HFFc6 (cell line): ENCODE measurements at regions not wholly inside any gene's neighbourhood (a gene's known extent, or its start where the extent isn't known, plus 50 kb on each side); places are given as distances from the start of the nearest gene placed in this dataset.

ENCODE experiments used
- DNase-seq: peaks from one replicate; pipeline ENCODE4 v3.0.0-alpha.2; 2018
- H3K27ac Mint-ChIP-seq: 2 replicates; pipeline ENCODE4 v1.8.0; 2020; ENCODE audit warnings: mild to moderate bottlenecking, mixed read lengths
- H3K27me3 Mint-ChIP-seq: 2 replicates; pipeline ENCODE4 v1.8.0; 2021; ENCODE audit warnings: mild to moderate bottlenecking, moderate library complexity, mixed read lengths; ENCODE audit not compliant: insufficient read depth
- H3K36me3 Mint-ChIP-seq: 2 replicates; pipeline ENCODE4 v1.8.0; 2021; ENCODE audit warnings: low read depth, mixed read lengths
- H3K4me1 Mint-ChIP-seq: 2 replicates; pipeline ENCODE4 v1.8.0; 2020; ENCODE audit warnings: low read depth, mixed read lengths
- H3K4me3 Mint-ChIP-seq: 2 replicates; pipeline ENCODE4 v1.8.0; 2020; ENCODE audit warnings: mild to moderate bottlenecking, moderate library complexity, mixed read lengths
- H3K9me3 Mint-ChIP-seq: 2 replicates; pipeline ENCODE4 v1.8.0; 2020; ENCODE audit warnings: mild to moderate bottlenecking, mixed read lengths
- TF ChIP-seq, protein P1 (sequence below): fragments of 200-600 bp; sonication (generic); IDR thresholded peaks from 2 replicates; pipeline ENCODE4 v1.5.0; 2021; ENCODE audit warnings: antibody characterized with exemption, mild to moderate bottlenecking

DNA sequence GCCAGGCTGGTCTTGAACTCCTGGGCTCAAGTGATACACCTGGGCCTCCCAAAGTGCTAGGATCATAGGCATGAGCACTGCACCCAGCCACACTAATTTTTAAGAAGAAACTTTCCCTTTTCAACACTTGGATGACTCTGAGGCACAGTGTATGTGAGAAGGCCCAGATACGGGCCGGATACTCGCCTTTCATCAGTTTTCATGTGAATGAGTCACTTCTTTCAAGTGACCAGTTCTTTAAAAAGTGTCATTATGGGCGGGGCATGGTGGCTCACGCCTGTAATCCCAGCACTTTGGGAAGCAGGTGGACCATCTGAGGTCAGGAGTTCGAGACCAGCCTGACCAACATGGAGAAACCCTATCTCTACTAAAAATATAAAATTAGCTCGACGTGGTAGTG, 120.8 kb downstream of the CTTN start:
- no peak for DNase-seq
- Mint-ChIP-seq H3K9me3 (no peaks in the 10 kb centered on the region; the same call in 1 of the 2 replicates), H3K36me3 (no peaks in the 10 kb centered on the region), H3K27ac (no peak overlapping the region), H3K27me3 (peaks cover 21% of the 10 kb centered on the region), H3K4me3 (no peak overlapping the region), H3K4me1 (0 out of 2 replicates have a peak, but pooled peaks cover 7% of the 10 kb centered on the region)
- TF ChIP-seq, protein P1, sequence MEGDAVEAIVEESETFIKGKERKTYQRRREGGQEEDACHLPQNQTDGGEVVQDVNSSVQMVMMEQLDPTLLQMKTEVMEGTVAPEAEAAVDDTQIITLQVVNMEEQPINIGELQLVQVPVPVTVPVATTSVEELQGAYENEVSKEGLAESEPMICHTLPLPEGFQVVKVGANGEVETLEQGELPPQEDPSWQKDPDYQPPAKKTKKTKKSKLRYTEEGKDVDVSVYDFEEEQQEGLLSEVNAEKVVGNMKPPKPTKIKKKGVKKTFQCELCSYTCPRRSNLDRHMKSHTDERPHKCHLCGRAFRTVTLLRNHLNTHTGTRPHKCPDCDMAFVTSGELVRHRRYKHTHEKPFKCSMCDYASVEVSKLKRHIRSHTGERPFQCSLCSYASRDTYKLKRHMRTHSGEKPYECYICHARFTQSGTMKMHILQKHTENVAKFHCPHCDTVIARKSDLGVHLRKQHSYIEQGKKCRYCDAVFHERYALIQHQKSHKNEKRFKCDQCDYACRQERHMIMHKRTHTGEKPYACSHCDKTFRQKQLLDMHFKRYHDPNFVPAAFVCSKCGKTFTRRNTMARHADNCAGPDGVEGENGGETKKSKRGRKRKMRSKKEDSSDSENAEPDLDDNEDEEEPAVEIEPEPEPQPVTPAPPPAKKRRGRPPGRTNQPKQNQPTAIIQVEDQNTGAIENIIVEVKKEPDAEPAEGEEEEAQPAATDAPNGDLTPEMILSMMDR, result no peak

DNA sequence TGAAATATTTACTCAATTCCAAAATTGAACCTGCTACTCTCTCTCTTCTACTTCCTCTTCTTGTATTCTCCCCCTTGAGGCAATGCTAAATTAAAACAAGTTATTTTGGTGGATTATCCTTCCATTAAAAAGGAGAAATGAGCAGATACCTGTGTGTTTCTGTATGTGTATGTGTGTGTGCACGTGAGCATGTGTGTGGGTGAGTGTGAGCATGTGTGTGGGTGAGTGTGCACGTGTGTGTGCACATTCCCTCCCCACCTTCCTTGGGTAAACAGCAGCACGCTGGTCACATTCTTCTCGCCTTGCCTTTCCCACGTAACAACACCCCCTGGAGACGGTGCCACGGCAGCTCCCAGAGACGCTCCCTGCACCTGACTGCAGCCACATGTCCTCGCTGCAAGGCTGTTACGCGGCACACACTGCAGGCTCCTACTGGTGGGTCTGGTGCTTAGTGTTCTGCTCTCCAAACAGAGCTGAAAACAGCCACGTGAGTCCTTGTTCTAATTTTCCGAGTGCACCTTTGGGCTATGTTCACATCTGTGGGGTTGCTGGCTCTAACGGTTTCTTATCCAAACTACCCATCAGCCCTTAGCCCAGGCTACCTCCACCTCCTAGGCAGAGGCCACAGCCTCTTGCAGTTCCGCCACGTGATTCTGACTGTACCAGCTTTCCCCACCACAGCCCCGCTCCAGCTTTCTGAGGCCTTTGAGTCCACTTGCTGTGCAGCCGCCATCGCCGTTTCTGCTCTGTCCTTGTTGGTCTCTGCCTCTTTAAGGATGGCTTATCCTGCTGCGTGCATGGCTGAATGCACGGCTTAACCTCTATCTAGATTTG, 123.4 kb downstream of the CTTN start:
- Mint-ChIP-seq H3K9me3 (no peaks in the 10 kb centered on the region; the same call in 1 of the 2 replicates), H3K4me1 (0 out of 2 replicates have a peak, but pooled peaks cover 7% of the 10 kb centered on the region), H3K27ac (no peak overlapping the region), H3K36me3 (no peaks in the 10 kb centered on the region), H3K27me3 (peaks cover 18% of the 10 kb centered on the region), H3K4me3 (no peak overlapping the region)
- DNase-seq, result no peak
- TF ChIP-seq, protein P1, result no peak

DNA sequence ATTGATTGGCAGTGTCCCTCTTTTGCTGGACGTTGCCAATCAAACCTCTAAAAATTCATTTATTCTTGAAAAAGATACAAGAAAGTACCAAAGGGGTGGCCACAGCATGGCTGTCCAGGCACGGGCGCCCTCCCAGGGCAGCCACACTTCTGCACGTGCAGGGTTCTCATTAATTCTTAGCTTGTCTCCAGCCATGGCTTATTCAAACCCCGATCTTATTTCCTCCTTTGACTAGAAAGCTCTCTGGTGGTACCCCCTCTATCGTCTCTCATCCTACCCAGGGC, 123.9 kb downstream of the CTTN start:
- H3K4me3 Mint-ChIP-seq, result no peak overlapping the region
- H3K27ac Mint-ChIP-seq, result no peak overlapping the region
- no peaks in the 10 kb centered on the region for H3K36me3 Mint-ChIP-seq
- DNase-seq, result no peak
- H3K9me3 Mint-ChIP-seq, result no peaks in the 10 kb centered on the region; the same call in 1 of the 2 replicates
- TF ChIP-seq, protein P1, result no peak
- H3K27me3 Mint-ChIP-seq, result peaks cover 18% of the 10 kb centered on the region
- 0 out of 2 replicates have a peak, but pooled peaks cover 7% of the 10 kb centered on the region for H3K4me1 Mint-ChIP-seq

DNA sequence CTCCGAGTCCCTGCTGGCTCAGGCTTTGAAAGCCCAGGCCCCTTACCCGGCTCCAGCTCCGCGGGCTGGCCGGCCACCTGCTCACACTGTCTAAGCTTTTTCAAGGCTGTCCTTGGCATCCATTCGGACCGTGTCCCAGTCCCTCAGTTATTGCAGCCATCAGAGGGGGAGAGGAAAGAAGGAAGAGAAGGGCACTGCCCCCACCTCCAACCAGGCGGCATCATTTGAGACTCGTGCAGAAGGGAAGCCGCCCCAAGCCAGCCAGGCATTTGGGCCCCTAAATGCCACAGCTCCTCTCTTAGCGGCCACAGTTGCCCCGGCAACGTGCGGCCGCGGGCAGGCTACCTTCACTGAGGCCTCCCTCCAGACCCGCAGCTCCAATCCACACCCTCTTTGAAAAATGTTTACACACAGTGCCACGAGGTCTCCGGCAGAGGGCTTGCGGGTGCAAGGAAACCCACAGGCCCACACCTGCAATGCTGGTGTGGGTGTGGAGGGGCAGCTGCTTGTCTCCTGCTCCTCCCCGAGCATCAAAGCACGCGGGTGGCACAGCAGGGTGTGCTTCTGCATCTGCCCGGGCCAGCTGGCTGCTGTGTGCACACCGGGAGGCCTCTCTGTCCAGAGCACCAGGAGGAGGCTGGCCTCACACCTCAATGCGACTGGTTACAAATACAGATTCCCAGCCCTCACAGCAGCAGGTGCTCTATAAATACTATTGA, 124.4 kb downstream of the CTTN start:
- Mint-ChIP-seq H3K4me1 (0 out of 2 replicates have a peak, but pooled peaks cover 7% of the 10 kb centered on the region), H3K27ac (no peak overlapping the region)

DNA sequence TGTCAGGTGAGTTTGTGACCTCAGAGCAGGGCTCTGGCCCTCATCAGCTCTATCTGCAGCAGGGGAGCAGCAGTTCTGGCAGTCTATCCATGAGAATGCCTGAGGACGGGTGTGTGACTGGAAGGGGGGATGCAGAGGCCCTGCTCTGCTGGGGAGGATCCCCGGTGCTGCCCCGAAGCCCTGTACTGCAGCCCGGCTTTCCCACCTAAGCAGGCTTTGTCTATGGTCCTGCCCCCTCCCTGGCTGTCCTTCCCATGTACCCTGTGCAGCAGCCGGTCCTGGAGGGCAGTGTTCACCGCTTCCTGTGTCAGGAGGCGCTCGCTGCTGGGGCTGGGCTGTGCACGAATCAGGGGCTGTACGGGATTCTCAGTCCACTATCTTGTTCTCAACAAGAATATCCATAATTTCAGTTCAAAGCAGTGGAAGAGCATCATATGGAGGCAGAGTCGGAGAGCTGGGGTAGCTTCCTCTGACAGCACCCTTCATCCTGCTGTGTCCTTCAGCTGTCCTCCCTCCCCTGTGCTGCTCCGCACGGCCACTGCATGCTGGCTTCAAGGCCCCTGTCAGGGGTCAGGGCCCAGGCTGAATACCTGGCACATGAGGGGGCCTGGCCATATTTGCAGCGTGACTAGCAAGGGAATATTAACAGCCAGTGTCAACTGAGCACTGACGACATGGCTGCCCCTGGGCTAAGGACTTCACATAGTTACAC, 125.2 kb downstream of the CTTN start:
- no peak for DNase-seq
- H3K4me3 Mint-ChIP-seq, result no peak overlapping the region
- H3K27ac Mint-ChIP-seq, result no peak overlapping the region
- no peaks in the 10 kb centered on the region for H3K36me3 Mint-ChIP-seq
- peaks cover 18% of the 10 kb centered on the region for H3K27me3 Mint-ChIP-seq
- peaks cover 6% of the 10 kb centered on the region; the same call in 1 of the 2 replicates for H3K9me3 Mint-ChIP-seq
- TF ChIP-seq, protein P1, result no peak
- H3K4me1 Mint-ChIP-seq, result 0 out of 2 replicates have a peak, but pooled peaks cover 2% of the 10 kb centered on the region

More for the DNA sequence above, 124.4 kb downstream of the CTTN start:
- no peaks in the 10 kb centered on the region for H3K36me3 Mint-ChIP-seq
- peaks cover 4% of the 10 kb centered on the region; the same call in 1 of the 2 replicates for H3K9me3 Mint-ChIP-seq
- TF ChIP-seq, protein P1, result no peak
- peaks cover 18% of the 10 kb centered on the region for H3K27me3 Mint-ChIP-seq
- no peak for DNase-seq
- H3K4me3 Mint-ChIP-seq, result no peak overlapping the region
